Astrocyte of the spinal cord (primary cell): ENCODE measurements at regions not wholly inside any gene's neighbourhood (a gene's known extent, or its start where the extent isn't known, plus 50 kb on each side); places are given as distances from the start of the nearest gene placed in this dataset.
A peak's percentile ranks its signal among the peaks of the same experiment; 100 is the strongest.
"Not testable (repeated sequence)": the region's sequence is repeated elsewhere in the genome, so short reads cannot be mapped to it uniquely, and the experiment has no call there.

Experiments used
- DNase-seq: peaks from one replicate; pipeline ENCODE4 v3.0.0; 2011; ENCODE audit warnings: low read depth, low spot score
- H3K4me3 ChIP-seq: 2 replicates; pipeline ENCODE4 v1.5.1; 2011; ENCODE audit warnings: low read depth, mild to moderate bottlenecking, low read length, moderate library complexity
- CTCF ChIP-seq: IDR thresholded peaks from 2 replicates; pipeline ENCODE4 v1.5.1; 2012; ENCODE audit warnings: low read depth, mild to moderate bottlenecking, low read length, inconsistent platforms
- in situ Hi-C: cut with HindIII; loops from 2 replicates; pipeline ENCODE4 v1.10.0; 2017; ENCODE audit warnings: low sequenced_read_pairs

- peak; percentile 80 for DNase-seq
- in situ Hi-C loops: no loop called here
- H3K4me3 ChIP-seq: no peak overlapping the region
- TF ChIP-seq CTCF: no peak
These were observed 235.7 kb downstream of the SATB1 start for GRCh38 chr3:18189282-18190050.

GRCh38 chr3:18188491-18188890 lies 236.6 kb downstream of the SATB1 start:
- H3K4me3 ChIP-seq: no peak overlapping the region
- no peak for DNase-seq
- no peak for TF ChIP-seq CTCF
- in situ Hi-C loops: no loop called here

GRCh38 chr3:18185624-18186023 lies 239.5 kb downstream of the SATB1 start:
- no peak overlapping the region for H3K4me3 ChIP-seq
- in situ Hi-C loops: no loop called here
- no peak for TF ChIP-seq CTCF
- no peak for DNase-seq

- H3K4me3 ChIP-seq, in situ Hi-C loops, DNase-seq: not testable (repeated sequence)
These were observed 242.2 kb downstream of the SATB1 start for GRCh38 chr3:18182923-18183322.

- no peak overlapping the region for H3K4me3 ChIP-seq
- no peak for TF ChIP-seq CTCF
- in situ Hi-C loops: no loop called here
- DNase-seq: no peak
These were observed 245.6 kb downstream of the SATB1 start for GRCh38 chr3:18179521-18179920.

GRCh38 chr3:18177271-18177670 lies 247.9 kb downstream of the SATB1 start:
- no peak for DNase-seq
- no peak for TF ChIP-seq CTCF
- in situ Hi-C loops: no loop called here
- no peak overlapping the region for H3K4me3 ChIP-seq

- in situ Hi-C loops, DNase-seq, H3K4me3 ChIP-seq: not testable (repeated sequence)
These were observed 251.2 kb downstream of the SATB1 start for GRCh38 chr3:18173891-18174290.

GRCh38 chr3:18159681-18160080 lies 265.5 kb downstream of the SATB1 start:
- DNase-seq: no peak
- in situ Hi-C loops: no loop called here
- H3K4me3 ChIP-seq: no peak overlapping the region
- TF ChIP-seq CTCF: no peak
